DND-41 (cell line): ENCODE measurements at regions not wholly inside any gene's neighbourhood (a gene's known extent, or its start where the extent isn't known, plus 50 kb on each side); places are given as distances from the start of the nearest gene placed in this dataset.

ENCODE experiments used
- ATAC-seq: fragments of 200-7000 bp; cut with Tn5 transposase; 3 replicates; pipeline ENCODE4 v1.9.1; 2021; ENCODE audit warnings: low read depth; ENCODE audit not compliant: insufficient read depth
- DNase-seq: peaks from one replicate; pipeline ENCODE4 v3.0.0-alpha.2; 2020
- H2AFZ ChIP-seq: 2 replicates; pipeline ENCODE4 v1.6.0; 2012; ENCODE audit warnings: low read depth, low read length
- H3K27ac ChIP-seq: 2 replicates; pipeline ENCODE4 v1.5.1; 2012; ENCODE audit warnings: low read length, inconsistent platforms
- H3K27me3 ChIP-seq: fragments of 200-600 bp; sonication (generic); 2 replicates; pipeline ENCODE4 v1.6.0; 2012; ENCODE audit warnings: low read length, mild to moderate bottlenecking, inconsistent platforms; ENCODE audit not compliant: insufficient read depth, poor library complexity
- H3K36me3 ChIP-seq: 2 replicates; pipeline ENCODE4 v1.5.1; 2012; ENCODE audit warnings: low read length, inconsistent platforms; ENCODE audit not compliant: insufficient read depth
- H3K4me1 ChIP-seq: 2 replicates; pipeline ENCODE4 v1.5.1; 2012; ENCODE audit warnings: mild to moderate bottlenecking, low read length; ENCODE audit not compliant: insufficient read depth
- H3K4me2 ChIP-seq: 2 replicates; pipeline ENCODE4 v1.6.0; 2012; ENCODE audit warnings: mild to moderate bottlenecking, moderate library complexity, low read length, inconsistent platforms; ENCODE audit not compliant: insufficient read depth
- H3K4me3 ChIP-seq, 2 experiments: fragments of 200-600 bp in 1 of 2; shearing (Covaris generic) in 1 of 2; 2 replicates each; pipeline ENCODE4 v1.5.1; 2012 to 2016; ENCODE audit warnings: inconsistent platforms in 2 of 2, low read length in 2 of 2, mild to moderate bottlenecking in 2 of 2, low read depth in 1 of 2, moderate library complexity in 1 of 2
- H3K79me2 ChIP-seq: 2 replicates; pipeline ENCODE4 v1.6.0; 2012; ENCODE audit warnings: low read length, inconsistent platforms; ENCODE audit not compliant: insufficient read depth
- H3K9ac ChIP-seq: 2 replicates; pipeline ENCODE4 v1.6.0; 2012; ENCODE audit warnings: low read depth, mild to moderate bottlenecking, inconsistent platforms, low read length, moderate library complexity
- H3K9me3 ChIP-seq: 2 replicates; pipeline ENCODE4 v1.5.1; 2012; ENCODE audit warnings: low read length, moderate library complexity, mild to moderate bottlenecking, inconsistent platforms; ENCODE audit not compliant: insufficient read depth, severe bottlenecking
- H4K20me1 ChIP-seq: 2 replicates; pipeline ENCODE4 v1.6.0; 2012; ENCODE audit warnings: low read length; ENCODE audit not compliant: insufficient read depth
- CTCF ChIP-seq: IDR thresholded peaks from 2 replicates; pipeline ENCODE4 v1.5.1; 2012; ENCODE audit warnings: borderline replicate concordance, low read length, moderate library complexity, mild to moderate bottlenecking; ENCODE audit not compliant: poor library complexity, severe bottlenecking; ENCODE audit errors: extremely low read depth
- EZH2 ChIP-seq: IDR thresholded peaks from 3 replicates; pipeline ENCODE4 v1.6.1; 2012; ENCODE audit warnings: borderline replicate concordance, low read depth, mild to moderate bottlenecking, moderate library complexity, low read length, inconsistent platforms; ENCODE audit not compliant: severe bottlenecking

GRCh38 chr15:79674124-79674465, 222.7 kb downstream of the MTHFS start:
- Histone ChIP-seq H3K36me3 (no peaks in the 10 kb centered on the region), H4K20me1 (no peaks in the 10 kb centered on the region), H3K27ac (no peak overlapping the region), H3K79me2 (no peaks in the 10 kb centered on the region), H3K27me3 (peaks cover 11% of the 10 kb centered on the region), H3K9ac (no peak overlapping the region), H3K4me1 (no peaks in the 10 kb centered on the region), H2AFZ (no peak overlapping the region), H3K4me3 (no peak overlapping the region), H3K4me2 (no peak overlapping the region), H3K9me3 (no peaks in the 10 kb centered on the region)
- DNase-seq: no peak
- ATAC-seq: no peak
- no peak for TF ChIP-seq CTCF
- TF ChIP-seq EZH2: no peak

- H3K4me3 ChIP-seq: no peak overlapping the region
- no peak overlapping the region for H3K9ac ChIP-seq
- H4K20me1 ChIP-seq: no peaks in the 10 kb centered on the region
- H3K4me1 ChIP-seq: no peaks in the 10 kb centered on the region
- H3K36me3 ChIP-seq: no peaks in the 10 kb centered on the region
- H3K4me2 ChIP-seq: no peak overlapping the region
- TF ChIP-seq EZH2: no peak
- no peak for TF ChIP-seq CTCF
- H3K27ac ChIP-seq: no peak overlapping the region
- no peak overlapping the region for H2AFZ ChIP-seq
- ATAC-seq: no peak
- no peak for DNase-seq
- no peaks in the 10 kb centered on the region for H3K9me3 ChIP-seq
- peaks cover 11% of the 10 kb centered on the region for H3K27me3 ChIP-seq
- H3K79me2 ChIP-seq: no peaks in the 10 kb centered on the region
Measured at GRCh38 chr15:79675982-79676381, 220.8 kb downstream of the MTHFS start.

- Histone ChIP-seq H3K27ac (no peak overlapping the region), H4K20me1 (no peaks in the 10 kb centered on the region), H3K9me3 (no peaks in the 10 kb centered on the region), H3K4me1 (no peaks in the 10 kb centered on the region), H3K27me3 (peaks cover 11% of the 10 kb centered on the region), H3K4me3 (no peak overlapping the region), H3K79me2 (no peaks in the 10 kb centered on the region), H3K36me3 (no peaks in the 10 kb centered on the region), H2AFZ (no peak overlapping the region), H3K9ac (no peak overlapping the region), H3K4me2 (no peak overlapping the region)
- DNase-seq (no peak), ATAC-seq (no peak)
- TF ChIP-seq CTCF (no peak), EZH2 (no peak)
Measured at GRCh38 chr15:79676621-79677020, 220.2 kb downstream of the MTHFS start.

GRCh38 chr15:79677241-79677640, 219.6 kb downstream of the MTHFS start:
- no peak for ATAC-seq
- Histone ChIP-seq H3K79me2 (no peaks in the 10 kb centered on the region), H3K9ac (no peak overlapping the region), H3K4me1 (no peaks in the 10 kb centered on the region), H4K20me1 (no peaks in the 10 kb centered on the region), H3K27ac (no peak overlapping the region), H3K36me3 (no peaks in the 10 kb centered on the region), H3K9me3 (no peaks in the 10 kb centered on the region), H3K4me2 (no peak overlapping the region), H2AFZ (no peak overlapping the region), H3K27me3 (peaks cover 11% of the 10 kb centered on the region), H3K4me3 (no peak overlapping the region)
- no peak for DNase-seq
- TF ChIP-seq EZH2: no peak
- TF ChIP-seq CTCF: no peak
